GM18499 (cell line): ENCODE measurements at regions not wholly inside any gene's neighbourhood (a gene's known extent, or its start where the extent isn't known, plus 50 kb on each side); places are given as distances from the start of the nearest gene placed in this dataset.

Experiments
- ATAC-seq: cut with Tn5 transposase; IDR thresholded peaks from one replicate; pipeline ENCODE4 v1.9.1; 2021; ENCODE audit warnings: moderate number of reproducible peaks; ENCODE audit not compliant: insufficient read depth, unreplicated experiment

GRCh38 chr14:53569446-53569845, 387.2 kb downstream of the BMP4 start:
- no peak for ATAC-seq

DNA sequence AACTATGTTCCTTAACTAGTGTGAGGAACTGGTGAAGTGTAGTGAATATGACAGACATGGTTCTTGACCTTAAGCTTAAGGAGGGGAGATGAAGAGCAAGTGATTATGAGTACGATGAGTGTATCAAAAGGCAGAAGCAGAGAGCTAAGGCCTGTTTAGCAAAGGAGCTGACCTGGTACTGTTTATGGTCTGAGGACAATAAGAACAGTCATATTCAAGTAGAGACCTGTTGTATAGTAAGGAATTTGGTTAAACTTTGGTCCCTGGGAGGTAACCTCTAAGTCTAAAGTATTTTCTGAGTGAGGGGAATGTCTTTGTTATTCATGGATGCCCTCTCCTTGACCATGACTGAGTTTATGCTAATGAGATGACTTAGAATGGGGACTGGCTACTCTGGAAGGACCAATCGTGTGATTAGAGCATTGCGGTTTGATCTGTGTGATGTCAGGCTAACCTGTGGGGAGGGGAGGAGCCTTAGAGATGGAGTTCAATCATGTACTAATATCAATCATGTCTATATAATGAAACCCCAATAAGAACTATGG, 389.3 kb downstream of the BMP4 start:
- ATAC-seq: no peak

GRCh38 chr14:53564870-53565269, 391.8 kb downstream of the BMP4 start:
- ATAC-seq: no peak

- ATAC-seq: no peak
These were observed 393.0 kb downstream of the BMP4 start for GRCh38 chr14:53563628-53564027.

DNA sequence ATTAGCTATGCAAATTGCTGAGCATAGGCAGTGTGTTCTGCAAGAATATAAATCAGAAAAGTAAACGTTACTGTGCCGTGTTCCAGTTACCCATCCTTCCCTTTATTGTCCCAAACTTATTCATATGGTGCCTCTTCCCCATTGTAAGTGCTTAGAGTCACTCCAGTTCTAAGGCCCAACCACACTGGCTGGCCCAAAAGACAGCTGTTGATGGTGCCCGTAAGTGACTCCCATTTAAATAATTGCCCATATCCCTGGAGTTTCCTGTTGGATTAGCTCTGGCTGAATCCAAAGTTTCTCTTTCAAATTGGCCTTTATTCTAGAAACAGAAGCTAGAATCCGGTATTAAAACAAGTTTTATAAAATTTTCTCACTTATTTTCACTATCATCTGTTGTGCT, 400.1 kb upstream of the DDHD1 start:
- ATAC-seq: no peak

GRCh38 chr14:53551862-53552261, 398.7 kb upstream of the DDHD1 start:
- ATAC-seq: no peak

- ATAC-seq: no peak
These were observed 397.7 kb upstream of the DDHD1 start for GRCh38 chr14:53550776-53551175.

GRCh38 chr14:53549956-53550355, 396.8 kb upstream of the DDHD1 start:
- no peak for ATAC-seq

GRCh38 chr14:53547593-53547992, 394.5 kb upstream of the DDHD1 start:
- ATAC-seq: no peak

- no peak for ATAC-seq
These were observed 392.1 kb upstream of the DDHD1 start for GRCh38 chr14:53545217-53545616.

DNA sequence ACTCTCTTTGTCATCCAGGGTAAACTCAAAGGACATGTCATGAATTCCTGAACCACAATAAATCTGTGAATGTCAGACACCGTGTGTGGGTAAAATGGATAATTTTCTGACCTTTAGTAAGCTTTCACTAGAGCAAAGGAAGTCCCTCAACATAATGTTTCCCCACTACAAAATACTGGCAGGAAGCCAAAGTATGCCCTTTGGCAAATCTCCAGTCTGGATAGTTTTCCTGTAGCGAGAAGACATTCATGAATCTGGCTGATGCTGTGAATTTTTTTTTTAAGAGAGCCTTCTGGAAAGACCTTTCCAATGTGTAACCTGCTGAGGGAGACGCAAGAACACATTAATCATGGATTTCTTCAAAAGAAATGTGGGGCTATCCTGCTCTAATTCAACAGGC, 389.6 kb upstream of the DDHD1 start:
- no peak for ATAC-seq

DNA sequence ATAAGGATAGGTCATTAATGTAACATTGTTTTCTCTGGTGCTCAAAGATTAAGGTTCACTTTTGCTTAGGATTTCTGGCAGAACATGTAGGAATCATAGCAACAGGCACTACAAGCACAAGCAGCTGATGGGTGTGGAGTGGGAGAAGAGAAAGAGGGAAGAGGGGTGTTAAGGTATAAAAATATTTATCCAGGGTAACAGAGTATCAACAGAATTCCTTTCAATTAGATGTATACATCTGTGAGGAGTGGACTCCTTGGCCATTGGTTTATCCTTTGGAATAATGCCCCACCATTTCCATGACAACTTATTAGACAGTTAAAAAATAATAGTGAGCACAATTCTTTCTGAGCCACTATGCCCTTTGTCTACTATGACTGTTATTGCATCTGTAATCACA, 388.3 kb upstream of the DDHD1 start:
- ATAC-seq: no peak

DNA sequence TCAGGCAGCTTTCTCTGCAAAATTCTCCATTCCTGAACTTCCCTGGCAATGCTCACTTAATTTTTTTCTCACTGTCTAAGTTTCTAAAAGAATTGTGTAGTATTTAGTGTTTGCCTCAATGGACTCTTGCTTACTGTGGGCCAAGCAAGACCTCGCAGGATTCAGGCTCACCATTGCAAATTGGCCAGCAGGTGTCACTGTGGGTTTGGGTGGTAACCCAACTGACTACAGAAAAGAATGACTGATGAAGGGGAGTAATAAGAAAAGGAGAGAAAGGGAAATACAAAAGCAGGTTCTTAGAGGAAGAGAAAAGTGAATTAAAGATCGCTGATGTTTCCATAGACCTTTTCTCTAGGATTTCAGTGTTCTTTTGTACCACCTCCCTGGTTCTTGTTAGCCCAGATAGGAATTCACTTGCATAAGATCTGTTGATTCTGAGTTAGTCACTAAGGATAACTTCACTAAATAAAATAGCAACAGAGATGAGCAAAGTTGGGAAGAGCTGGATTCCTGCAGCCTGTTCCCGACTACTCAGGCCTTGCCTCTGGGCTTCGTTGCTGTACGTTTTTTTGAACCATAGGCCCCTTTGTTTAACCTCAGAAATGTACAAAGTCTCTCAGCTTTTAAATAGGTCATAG, 386.5 kb upstream of the DDHD1 start:
- no peak for ATAC-seq

GRCh38 chr14:53538316-53538881, 385.3 kb upstream of the DDHD1 start:
- ATAC-seq: no peak

DNA sequence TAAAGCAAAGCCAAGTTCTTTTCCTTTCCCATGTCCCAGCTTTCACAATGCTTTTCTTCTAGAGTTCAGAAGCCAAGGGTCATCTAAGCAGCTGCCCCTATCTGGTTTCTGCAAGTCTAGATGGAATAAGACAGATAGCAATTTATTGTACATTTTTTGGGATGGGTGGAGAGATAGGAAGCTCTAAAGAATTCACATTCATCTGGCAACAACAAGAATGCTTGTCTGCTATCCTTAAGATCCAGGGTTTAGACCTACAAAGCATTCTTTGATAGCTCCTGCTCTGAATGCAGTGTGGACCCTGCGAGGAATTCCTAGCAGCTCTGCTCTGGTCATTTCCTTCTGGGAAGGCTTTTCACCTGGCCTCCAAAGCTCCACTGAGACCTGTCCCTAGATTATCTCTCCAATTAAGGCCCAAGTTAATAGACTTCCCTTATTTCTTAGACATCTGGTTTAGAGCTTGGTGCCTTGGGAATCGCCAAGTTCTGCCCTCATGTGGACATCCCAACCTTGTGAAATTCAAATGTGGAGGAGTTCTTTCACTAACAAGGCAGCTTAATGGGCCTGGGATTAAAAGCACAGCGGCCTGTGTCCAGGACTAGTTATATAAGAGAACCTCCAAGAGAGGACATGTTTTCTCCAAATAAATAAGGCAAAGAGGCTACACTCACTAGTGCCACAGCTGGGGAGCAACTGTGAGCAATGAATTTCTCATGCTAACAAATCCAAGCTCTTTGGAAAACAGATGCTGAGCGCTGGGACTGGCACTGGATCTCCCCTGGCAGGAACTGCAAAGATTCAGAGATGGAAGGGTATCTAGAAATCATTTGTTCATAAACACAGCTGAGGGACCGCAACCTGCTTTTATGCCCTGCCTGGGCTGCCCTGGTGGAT, 384.5 kb upstream of the DDHD1 start:
- no peak for ATAC-seq

GRCh38 chr14:53536446-53536845, 383.3 kb upstream of the DDHD1 start:
- ATAC-seq: no peak

DNA sequence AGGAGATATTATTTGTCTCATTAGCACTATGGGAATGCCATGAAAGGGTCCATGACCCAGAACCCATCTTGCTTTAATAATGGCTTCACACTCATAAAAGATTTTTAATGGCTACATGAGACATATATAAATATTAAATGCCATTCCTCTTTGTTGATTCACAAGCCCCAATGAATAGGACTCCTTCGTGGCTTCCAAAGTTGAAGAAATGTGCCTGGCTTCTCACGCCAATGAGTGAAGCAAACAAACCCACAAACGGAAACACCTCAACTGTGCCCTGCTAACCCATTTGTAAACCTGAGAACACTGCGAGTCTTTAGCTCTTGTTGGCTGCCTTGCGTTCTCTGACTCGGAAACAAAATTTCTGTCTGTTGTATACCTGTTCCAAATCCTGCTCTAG, 381.7 kb upstream of the DDHD1 start:
- no peak for ATAC-seq

DNA sequence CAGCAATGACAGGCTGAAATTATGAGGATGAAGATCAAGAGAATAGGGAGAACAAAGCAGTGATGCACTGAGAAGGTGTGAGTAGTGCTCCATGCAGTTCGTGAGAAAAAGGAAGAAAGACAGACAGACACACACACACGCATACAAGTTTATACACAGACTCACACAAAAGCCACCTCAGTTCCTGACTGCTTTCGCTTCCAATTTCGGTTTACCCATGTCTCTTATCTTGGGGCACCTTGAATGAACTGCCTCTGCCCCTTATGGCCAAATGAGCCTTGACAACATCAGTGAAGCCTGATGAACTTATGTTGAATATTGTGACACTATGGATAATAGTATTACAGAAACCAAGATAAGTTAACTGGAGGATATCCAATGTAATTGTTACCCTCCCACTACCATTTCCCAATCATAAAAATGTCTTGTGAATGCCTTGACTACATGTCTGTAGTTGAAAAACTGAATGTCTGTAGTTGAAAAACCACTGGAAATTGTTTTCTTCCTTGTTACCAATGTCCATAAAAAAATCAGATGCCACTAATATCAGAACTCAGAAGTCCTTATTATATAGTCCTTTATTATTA, 380.4 kb upstream of the DDHD1 start:
- ATAC-seq: no peak

- no peak for ATAC-seq
These were observed 379.7 kb upstream of the DDHD1 start for GRCh38 chr14:53532853-53533252.

- ATAC-seq: no peak
These were observed 378.6 kb upstream of the DDHD1 start for GRCh38 chr14:53531730-53532129.

GRCh38 chr14:53531156-53531555, 378.0 kb upstream of the DDHD1 start:
- ATAC-seq: no peak
